Forelimb muscle (tissue), 1 donor: ENCODE measurements at regions not wholly inside any gene's neighbourhood (a gene's known extent, or its start where the extent isn't known, plus 50 kb on each side); places are given as distances from the start of the nearest gene placed in this dataset.
"Not testable (repeated sequence)": the region's sequence is repeated elsewhere in the genome, so short reads cannot be mapped to it uniquely, and the experiment has no call there.

Experiments used
- DNase-seq: peaks from one replicate; pipeline ENCODE4 v3.0.0-alpha.2; 2013; ENCODE audit warnings: low read depth

DNA sequence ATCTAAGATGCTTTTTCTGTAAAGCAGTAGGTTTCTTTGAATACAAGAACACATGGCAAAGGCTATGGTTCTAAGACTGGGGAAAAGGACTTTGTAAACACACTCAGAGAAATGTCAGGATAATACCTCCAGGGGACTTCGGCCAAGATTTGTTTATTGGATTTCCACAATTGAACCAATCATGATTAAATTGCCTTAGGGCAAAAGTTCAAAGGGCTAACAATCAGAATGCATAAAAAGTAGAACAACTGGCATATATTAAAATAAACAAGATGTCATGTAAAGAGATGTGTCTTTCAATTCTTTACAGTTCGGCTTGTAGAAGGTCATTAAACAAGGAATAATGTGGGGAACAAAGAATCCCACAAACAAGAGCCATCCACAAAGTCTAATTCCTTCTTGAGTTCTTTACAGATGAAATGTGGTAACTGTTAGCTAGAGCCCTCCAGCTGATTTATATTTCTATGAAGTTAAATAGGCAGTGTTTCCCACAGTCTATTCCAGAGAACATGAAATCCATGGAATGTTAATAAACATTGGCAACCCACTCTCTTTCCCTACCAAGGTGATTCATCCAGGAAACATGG is 565.5 kb downstream of the ZNF608 start:
- no peak for DNase-seq

GRCh38 chr5:124180299-124180874 is 566.1 kb downstream of the ZNF608 start:
- DNase-seq: no peak

DNA sequence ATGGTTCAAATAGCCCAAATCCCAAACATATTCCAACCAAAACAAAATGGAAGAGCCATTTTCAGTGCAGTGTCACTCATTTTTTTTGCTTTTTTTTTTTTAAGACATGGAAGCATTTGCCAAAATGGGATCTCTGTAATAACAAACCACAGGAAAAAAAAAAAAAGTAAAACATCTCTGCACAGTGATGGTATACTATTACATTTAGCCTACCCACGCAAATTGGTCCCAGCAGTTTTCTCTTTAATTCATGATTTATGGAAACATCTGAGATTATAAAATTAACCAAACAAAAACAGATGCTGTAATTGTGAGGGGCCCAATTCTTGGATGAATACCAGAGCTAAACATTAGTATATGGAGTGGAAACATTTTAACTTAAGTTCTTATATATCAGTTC is 566.6 kb downstream of the ZNF608 start:
- DNase-seq: no peak

- DNase-seq: no peak
Observed at GRCh38 chr5:124178050-124178449, 568.4 kb downstream of the ZNF608 start.

DNA sequence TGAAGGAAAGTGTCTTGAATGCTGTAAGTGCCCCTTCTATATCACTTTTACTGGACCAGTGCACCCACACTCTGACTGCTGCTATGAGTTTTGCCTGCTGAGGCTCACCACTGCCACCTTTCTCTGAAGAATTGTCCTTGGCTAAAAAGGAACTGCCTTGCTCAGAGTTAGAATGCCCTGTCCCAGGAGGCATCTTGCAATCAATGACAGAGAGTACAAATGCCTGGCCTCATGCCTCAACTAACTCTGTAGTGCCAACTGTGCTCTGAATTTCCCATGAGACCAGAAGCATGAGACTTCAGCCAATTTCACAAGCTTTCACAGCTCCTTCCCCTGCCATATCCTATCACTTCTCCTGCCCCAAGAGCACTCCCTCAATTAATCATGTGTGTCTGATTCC is 569.7 kb downstream of the ZNF608 start:
- no peak for DNase-seq

GRCh38 chr5:124173386-124173785 is 573.1 kb downstream of the ZNF608 start:
- no peak for DNase-seq

- no peak for DNase-seq
Observed at GRCh38 chr5:124172389-124173003, 573.9 kb downstream of the ZNF608 start.

GRCh38 chr5:124168093-124168492 is 578.3 kb downstream of the ZNF608 start:
- not testable (repeated sequence) for DNase-seq

GRCh38 chr5:124162767-124163532 is 583.5 kb downstream of the ZNF608 start:
- DNase-seq: no peak

GRCh38 chr5:124161266-124161665 is 585.2 kb downstream of the ZNF608 start:
- DNase-seq: no peak

DNA sequence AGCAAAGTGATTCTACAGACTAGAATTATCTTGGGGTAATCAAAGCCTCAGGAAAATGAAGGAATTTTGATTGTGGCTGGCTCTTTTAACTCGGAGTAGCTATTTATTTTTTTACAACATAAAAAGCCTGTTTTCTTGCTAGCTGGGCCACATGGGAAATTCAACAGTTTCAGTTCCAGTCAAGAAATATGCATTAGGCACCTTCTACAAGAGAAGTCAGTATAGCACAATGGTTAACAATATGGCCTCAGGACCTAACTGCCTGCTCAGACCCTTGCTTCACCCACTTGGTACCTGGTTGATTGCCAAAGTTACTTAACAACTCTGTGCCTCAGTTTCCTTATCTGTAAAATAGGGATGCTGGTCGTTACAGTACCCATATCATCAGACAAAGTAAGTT is 586.2 kb downstream of the ZNF608 start:
- no peak for DNase-seq

GRCh38 chr5:124157320-124157719 is 589.1 kb downstream of the ZNF608 start:
- DNase-seq: no peak

GRCh38 chr5:124156415-124156996 is 589.9 kb downstream of the ZNF608 start:
- no peak for DNase-seq

DNA sequence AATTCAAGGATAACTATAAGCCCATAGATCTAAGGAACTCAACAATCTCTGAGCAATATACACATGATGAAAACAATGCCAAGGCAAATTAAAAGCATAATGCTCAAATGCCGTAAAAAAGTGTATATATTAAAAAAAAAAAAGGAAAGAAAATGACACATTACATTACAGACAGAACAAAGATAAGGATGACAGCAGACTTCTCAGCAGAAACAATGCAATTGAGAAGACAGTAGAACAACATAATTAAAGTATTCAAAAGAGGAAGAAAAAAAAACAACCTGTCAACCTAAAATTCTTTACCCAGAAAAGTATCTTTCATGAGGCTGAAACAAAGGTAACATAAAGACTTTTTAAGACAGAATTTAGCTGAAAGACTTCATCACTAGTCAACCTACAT is 591.7 kb downstream of the ZNF608 start:
- DNase-seq: no peak

DNA sequence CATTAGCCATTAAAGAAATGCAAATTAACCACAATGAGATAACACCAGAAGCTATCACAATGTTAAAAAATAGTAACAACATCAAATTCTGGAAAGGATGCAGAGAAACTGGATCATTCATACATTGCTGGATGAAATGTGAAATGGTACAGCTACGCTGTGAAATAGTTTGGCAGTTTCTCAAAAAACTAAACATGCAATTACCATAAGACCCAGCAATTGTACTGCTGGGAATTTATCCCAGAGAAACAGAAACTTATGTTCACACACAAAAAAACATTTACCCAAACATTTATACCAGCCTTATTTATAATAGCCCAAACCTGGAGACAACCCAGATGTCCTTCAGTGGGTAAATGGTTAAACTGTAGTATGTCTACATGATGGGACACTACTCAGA is 592.9 kb downstream of the ZNF608 start:
- DNase-seq: no peak

DNA sequence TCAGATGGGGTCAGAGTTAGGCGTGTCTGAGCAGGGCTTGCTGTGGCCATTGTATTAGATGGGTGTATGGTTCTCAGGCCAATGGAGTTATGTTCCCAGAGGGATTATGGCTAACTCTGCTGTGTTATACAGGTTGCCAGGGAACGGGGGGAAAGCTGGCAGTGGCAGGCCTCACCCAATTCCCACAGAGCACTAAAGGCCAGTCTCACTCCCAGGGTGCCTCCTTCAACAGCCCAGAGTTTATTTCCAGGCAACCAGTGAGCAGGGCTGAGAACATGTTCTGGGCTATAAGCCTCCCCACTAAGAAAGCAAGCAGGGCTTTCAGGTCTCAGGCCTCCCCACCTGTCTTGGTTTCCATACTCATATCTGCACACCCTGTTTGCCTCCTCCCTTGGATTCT is 597.9 kb downstream of the ZNF608 start:
- no peak for DNase-seq

DNA sequence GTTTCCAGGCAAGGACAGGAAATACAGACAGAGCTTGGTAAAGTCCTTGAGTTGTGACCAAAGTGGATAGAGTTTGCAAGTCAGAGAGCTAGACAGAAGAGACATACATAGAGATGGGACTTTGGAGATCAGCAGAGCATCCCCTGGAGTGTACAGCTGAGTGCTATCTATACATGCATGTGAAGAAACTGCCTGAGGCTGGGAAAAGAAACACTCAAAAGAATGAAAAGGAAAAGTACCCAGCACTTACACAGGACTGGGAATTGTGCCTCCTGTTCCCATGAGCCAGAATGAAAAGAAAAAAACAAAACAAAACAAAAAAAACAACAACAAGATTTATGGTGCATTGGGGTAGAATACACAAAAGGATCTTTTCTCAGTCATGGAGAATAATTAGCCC is 606.4 kb downstream of the ZNF608 start:
- DNase-seq: no peak

DNA sequence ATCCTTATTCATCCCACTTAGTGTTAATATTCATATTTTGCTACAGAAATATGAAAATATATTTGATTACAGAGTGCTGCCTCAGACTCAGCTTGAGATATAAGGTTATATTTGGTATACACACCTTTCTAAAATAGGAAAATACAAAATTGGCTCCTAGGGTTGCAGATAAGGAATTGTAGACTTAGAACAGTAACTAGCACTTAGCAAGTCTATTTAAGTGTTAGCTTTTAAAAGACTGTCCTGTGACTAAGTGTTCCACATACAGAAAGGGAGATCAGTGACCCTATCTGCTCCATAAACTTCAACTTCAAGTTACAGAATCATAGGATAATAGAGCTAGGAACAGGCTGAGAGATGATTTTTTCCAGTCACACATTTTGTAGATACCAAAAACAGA is 607.0 kb downstream of the ZNF608 start:
- no peak for DNase-seq

- DNase-seq: no peak
Observed at GRCh38 chr5:124136609-124137008, 609.8 kb downstream of the ZNF608 start.

- DNase-seq: no peak
Observed at GRCh38 chr5:124134941-124135340, 611.5 kb downstream of the ZNF608 start.

DNA sequence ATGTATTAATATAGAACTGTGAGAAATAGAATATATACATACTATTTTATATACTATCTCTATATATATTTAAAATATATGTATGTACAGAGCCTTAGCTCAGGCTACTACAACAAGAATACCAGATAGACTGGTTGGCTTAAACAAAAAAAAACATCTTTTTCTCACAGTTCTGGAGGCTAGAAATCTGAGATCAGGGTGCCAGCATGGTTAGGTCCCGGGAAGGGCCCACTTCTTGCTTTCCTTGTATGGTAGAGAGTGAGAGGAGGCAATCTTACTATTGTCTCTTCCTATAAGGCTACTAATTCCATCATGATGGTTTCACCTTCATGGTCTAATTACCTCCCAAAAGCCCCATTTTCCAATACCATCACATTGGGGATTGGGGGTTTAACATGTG is 613.0 kb downstream of the ZNF608 start:
- no peak for DNase-seq

- DNase-seq: no peak
Observed at GRCh38 chr5:124132843-124133242, 613.6 kb downstream of the ZNF608 start.

- no peak for DNase-seq
Observed at GRCh38 chr5:124131466-124131865, 615.0 kb downstream of the ZNF608 start.
